Stimulated activated CD4-positive, alpha-beta T cell treated with anti-CD3 and anti-CD28 coated beads, Interleukin-15, amount 100 ng/mL, for 48 hours (primary cell): ENCODE measurements at regions not wholly inside any gene's neighbourhood (a gene's known extent, or its start where the extent isn't known, plus 50 kb on each side); places are given as distances from the start of the nearest gene placed in this dataset.

ENCODE experiments used
- DNase-seq, 2 donors: peaks; one replicate each; pipeline ENCODE4 v3.0.0-alpha.2; 2020; ENCODE audit warnings: low read depth in 2 of 2

DNA sequence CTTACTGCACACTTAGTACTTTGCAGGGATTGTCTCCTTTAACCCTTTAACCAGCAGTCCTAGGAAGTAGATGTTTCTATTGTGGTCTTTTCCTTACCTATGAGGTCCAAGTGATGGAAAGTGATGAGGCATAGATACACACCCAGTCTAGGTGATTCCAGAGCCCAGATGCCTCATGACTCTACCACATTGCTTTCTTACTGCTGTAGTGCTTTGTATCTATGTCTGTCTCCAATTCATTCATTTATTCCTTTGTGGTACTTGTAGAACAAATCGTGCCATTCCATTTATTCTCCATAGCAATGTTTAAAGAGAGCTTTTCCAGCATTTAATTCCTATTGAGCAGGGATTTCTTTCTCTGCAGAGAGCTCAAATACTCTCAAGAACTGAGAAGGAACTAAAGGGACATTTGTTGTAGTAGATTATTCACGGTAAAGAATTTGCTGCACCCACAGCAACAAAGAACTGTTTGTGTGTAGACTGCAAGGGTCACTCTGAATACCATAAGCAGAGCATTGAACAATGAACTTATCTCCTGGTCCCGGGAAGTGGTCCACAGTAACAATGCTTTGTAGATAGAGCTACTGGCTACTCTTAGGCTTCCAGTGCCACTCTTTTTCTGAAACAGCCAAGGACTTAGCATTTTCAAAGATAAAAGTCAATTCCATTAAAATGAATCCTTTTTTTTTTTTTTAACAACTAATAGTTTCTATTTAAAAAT is 337.0 kb downstream of the PTEN start:
- DNase-seq, result no peak

DNA sequence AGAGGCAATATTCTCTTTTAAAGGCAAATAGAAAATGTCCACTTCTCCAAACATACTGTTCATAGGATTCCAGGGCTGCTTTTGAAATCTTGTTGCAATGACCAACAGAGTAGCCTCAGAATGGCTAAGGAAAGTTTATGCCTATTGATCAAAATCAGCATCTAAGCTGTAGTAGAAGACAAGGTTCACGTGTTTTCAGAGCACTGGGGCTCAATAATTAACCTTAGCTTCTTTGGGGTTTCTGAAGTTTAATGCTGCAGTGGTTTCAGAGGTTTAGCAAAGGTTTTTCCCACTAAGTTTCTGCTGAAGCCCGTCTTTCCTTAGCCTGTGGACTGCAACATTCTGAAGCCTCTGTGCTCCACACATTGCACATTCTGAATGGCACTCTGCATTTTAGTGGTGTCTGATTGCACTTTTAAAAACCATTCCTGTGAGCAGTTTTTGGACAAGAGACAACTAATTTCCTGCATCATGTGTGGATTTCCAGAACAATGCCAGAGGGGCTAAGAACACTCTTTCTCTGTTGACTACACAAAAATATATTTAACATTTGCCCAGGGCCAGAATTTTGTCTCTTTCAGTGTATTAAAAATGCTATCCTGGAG is 342.5 kb downstream of the PTEN start:
- DNase-seq, result no peak

DNA sequence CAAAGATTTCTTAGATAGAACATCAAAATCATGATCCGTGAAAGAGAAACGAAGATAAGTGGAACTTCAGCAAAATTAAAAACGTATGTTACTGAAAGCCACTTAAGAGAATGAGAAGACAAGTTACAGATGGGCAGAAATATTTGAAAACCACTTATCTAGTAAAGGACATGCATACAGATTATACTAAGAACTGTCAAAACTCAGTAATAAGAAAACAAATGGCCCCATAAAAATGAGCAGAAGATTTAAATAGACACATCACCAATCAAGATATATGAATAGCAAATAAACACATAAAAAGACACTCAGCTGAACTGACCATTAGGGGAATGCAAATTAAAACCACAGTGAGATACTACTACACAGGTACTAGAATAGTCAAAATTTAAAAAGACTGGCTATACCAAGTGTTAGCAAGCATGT is 343.7 kb downstream of the PTEN start:
- no peak for DNase-seq

DNA sequence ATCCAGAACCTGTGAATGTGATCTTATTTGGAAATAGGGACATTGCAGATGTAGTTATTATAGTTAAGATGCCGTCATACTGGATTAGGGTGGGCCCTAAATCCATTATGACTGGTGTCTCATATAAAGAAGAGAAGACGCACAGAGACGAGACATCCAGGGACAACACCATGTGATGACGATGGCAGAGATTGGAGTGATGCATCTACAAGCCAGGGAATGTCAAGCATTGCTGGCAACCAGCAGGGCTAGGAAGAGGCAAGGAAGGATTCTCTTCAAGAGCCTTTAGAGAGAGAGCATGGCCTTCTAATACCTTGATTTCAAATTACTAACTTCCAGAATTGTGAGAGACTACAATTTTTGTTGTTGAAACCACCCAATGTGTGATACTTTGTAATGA is 345.8 kb downstream of the PTEN start:
- no peak for DNase-seq

DNA sequence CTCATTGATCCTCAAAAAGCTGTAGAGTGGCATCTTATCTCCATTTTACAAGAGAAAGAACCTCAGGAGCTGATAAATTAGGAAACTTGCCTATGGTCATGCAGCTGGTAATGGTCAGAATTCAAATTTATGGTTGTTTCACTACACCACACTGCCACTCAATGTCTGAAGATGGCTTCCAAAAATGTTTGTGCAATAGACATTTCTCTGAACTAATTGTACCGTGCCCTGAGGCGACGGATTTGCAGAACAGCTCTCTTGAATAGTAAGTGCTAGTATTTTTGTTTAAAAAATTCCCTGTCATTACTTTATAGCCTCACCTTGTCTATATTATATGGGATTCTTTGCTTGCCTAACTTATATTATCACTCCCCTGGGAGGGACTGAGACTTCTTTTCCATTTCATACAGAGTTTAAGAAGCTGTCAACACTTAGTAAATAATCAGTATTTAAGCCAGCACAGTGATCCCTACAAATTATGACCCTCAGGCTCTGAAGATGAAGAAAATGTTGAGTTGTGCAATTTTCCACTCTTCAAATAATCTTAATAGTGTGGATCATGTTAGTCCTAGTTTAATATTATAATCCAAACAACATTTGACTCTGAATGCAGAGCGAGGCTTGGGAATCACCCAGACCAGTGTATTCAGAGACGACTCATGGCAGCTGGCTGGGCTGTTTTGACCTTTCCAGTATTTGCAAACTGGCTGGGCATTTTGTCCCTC is 346.6 kb downstream of the PTEN start:
- DNase-seq, result no peak

DNA sequence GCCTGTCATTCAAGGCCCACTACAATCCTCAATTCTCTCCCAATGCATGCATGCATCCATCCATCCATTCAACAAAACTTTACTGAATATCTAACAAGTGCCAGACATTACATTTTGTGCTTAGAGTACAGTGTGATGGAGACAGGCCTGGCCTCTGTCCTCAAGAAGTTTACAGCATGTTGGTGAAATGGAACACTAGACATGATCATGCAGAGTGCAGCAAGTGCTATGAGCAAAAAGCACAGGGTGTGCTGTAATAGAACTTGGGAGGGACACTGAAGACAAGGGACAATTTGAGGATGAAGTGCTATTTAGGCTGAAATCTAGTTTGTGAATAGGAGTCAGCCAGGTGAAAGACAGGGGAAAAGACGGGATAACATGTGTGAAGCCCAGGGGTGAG is 347.8 kb downstream of the PTEN start:
- no peak for DNase-seq

DNA sequence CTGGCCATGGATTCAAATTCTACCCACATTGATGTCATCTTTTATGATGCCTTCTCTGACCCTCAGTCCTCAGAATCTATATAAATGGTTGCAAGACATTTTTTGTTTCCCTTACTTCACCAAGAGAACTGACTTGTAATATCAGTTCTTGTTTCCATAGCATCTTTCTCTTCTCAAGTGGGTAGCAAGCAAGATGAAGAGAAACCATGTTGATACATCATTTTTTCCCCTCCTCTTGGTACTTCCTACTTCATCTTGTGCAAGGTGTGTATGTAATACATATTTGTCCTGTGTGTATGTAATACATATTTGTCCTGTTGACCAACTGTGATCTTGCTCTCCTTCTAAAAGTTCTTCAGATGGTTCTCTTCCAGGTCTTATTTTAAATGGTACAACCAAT is 348.6 kb downstream of the PTEN start:
- no peak for DNase-seq

DNA sequence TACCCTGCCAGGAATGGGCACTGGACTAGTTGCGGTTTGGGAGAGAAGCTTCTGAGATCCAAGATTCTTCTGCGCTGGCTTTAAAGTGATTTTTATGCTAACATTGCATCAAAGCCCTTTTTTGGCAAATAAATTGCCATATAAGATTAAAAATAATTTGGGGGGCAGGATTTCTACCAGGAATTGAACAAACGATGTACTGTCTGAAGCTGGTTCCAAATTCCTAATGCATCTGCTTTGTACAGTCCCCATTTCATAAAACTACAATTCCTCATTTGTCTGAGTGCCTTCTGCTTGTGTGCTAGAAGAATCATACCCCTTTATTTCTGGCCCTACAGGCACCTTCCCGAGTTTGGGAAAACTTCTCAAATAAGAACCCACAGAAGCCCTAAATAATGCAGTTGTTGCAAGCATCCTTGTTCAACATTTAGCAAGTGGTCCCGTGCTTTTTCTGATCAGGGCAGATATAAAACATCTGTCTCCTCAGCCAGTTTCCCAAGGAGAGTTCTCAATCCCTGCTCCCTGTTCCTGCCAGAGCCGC is 349.7 kb downstream of the PTEN start:
- no peak for DNase-seq

DNA sequence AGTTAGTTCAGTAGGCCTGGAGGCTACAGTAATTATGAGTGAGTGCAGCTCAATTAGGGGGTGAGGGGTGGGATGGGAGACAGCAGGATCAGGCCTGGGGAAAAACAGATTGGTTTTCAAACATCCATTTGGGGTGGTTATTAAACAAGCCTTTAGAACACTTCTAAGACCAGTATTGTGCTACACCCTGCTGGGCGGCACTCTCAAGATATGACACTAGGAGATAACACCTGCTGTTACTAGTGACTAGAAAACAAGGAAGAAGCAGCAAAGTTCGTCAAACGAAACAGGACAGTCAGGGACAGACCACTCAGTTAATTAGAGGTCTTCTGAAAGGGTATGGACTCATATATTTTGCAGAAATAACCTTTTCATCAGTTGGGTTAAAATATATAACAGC is 353.6 kb downstream of the PTEN start:
- DNase-seq, result no peak

DNA sequence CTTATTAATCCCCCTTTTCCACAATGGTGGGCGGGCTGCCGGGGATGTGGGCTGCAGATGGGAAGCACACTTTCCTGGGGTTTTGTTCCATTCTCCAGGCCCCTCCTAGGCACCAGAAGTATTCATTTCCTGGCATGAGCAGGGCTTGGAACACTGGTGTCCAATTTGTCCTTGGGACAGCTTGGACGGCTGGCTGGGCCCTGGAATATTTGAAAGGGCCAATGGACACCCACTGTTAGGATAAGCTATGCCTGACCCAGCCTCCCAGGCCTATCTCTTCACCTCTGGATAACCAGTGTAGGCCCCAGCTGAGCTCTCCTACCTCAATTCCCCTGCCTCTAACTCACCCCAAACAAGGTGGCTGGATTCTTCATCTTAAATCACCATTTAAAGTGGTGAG is 354.9 kb downstream of the PTEN start:
- DNase-seq, result no peak

DNA sequence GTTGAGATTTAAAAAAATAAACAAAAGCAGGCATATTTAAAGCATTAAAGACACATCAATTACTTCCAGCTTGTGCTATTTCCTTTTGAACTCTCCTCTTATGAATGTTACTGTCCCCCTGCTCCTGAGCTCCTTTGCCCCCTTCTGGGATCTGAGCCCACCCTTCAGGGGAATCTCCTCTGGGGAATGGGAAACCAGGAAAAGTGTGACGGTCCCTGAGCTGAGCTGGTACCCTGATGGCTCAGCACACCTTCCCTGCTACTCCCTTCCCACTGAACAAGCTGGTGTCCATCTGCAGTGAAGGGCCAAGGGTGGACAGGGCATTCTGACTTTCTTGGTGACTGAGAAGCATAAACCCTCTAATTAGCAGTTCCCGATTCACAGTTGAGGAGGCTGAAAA is 356.3 kb downstream of the PTEN start:
- DNase-seq, result no peak

DNA sequence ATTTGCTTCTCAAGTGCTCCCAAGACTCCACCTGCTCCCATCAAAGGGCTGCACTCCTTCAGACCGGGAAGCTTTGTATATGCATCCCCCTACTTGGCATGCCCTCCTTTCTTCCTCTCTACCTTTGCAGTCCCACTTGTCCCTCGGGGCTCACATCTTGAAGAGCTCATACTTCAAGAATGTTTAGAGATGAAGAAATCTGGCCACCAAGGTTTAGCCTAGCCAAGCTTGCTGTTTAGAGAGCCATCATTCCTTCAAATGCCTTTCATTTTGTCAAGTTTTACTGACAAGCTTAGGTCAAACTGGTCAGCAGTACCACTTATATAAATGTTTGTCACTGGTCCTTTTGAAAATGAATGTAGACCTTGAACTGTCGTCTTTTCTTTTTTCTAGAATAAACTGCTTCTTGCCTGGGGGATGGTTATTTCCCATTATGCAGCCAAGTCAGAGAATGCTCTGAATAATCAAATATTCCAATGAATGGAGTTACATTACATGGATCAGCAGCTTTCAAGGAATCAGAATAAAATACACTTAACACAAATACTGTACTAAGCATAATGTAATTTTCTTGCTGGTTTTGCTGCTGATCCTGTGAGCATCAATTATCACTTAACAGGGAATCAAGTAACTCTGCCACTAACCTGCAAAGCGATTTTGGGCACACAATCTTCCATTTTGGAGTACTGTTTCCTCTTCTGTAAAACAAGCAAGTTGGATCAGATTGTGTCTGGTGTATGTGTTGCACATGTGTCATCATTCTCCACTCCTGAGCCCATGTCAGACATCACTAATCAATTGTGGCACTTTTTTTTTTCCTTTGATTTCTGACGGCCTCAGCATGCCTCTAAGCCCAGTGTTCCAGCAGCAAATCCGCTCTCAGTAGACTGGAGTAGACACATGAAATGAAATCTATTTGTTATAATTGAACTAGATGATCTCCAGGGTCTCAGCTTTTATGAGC is 357.9 kb downstream of the PTEN start:
- DNase-seq, result no peak

DNA sequence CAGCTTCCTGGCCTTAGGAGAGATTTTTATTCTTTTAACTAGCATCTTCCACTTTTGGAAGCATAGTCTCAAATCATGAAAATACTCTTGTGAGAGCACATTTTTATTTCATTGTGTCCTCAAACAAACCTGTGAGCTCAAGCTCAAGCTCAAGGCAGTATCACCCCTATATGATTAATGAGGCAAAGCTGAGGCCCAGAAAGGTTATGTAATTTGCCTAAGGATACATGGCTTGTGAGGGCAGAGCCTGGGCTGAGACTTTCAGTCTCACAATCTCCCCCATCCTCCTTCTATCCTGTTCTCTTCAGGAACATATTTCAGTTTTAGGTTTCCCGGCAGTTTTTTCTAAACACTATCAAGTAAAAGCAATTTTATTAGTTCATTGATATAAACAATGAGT is 359.5 kb downstream of the PTEN start:
- no peak for DNase-seq
